Limb (tissue), 2 donors: ENCODE measurements at regions not wholly inside any gene's neighbourhood (a gene's known extent, or its start where the extent isn't known, plus 50 kb on each side); places are given as distances from the start of the nearest gene placed in this dataset.

Source experiments
- DNase-seq, 2 donors: peaks; one replicate each; pipeline ENCODE4 v3.0.0-alpha.2; 2016; ENCODE audit errors: extremely low spot score in 2 of 2

GRCh38 chr6:91435630-91436029, 848.8 kb upstream of the MAP3K7 start:
- no peak for DNase-seq

- no peak for DNase-seq
These were observed 847.7 kb upstream of the MAP3K7 start for GRCh38 chr6:91434576-91434975.

- peak in 1 of 2 donors; percentile 6 for DNase-seq
These were observed 847.0 kb upstream of the MAP3K7 start for GRCh38 chr6:91433660-91434534.

GRCh38 chr6:91428953-91429560, 842.2 kb upstream of the MAP3K7 start:
- DNase-seq, result no peak

GRCh38 chr6:91428296-91428695, 841.4 kb upstream of the MAP3K7 start:
- no peak for DNase-seq

- DNase-seq, result no peak
These were observed 833.4 kb upstream of the MAP3K7 start for GRCh38 chr6:91420243-91420642.

- DNase-seq, result no peak
These were observed 828.2 kb upstream of the MAP3K7 start for GRCh38 chr6:91415031-91415605.

- no peak for DNase-seq
These were observed 825.7 kb upstream of the MAP3K7 start for GRCh38 chr6:91412532-91412931.

- DNase-seq, result no peak
These were observed 820.8 kb upstream of the MAP3K7 start for GRCh38 chr6:91407706-91408105.

GRCh38 chr6:91392951-91393350, 806.1 kb upstream of the MAP3K7 start:
- no peak for DNase-seq

GRCh38 chr6:91387290-91388059, 800.6 kb upstream of the MAP3K7 start:
- DNase-seq, result no peak

GRCh38 chr6:91386204-91386603, 799.3 kb upstream of the MAP3K7 start:
- no peak for DNase-seq

- DNase-seq, result no peak
These were observed 796.3 kb upstream of the MAP3K7 start for GRCh38 chr6:91383207-91383606.

- DNase-seq, result peak in 1 of 2 donors; percentile 40
These were observed 789.8 kb upstream of the MAP3K7 start for GRCh38 chr6:91376686-91377085.

GRCh38 chr6:91366781-91367180, 779.9 kb upstream of the MAP3K7 start:
- no peak for DNase-seq

GRCh38 chr6:91358986-91359385, 772.1 kb upstream of the MAP3K7 start:
- DNase-seq, result no peak

GRCh38 chr6:91352878-91353277, 766.0 kb upstream of the MAP3K7 start:
- no peak for DNase-seq

GRCh38 chr6:91352321-91352720, 765.4 kb upstream of the MAP3K7 start:
- no peak for DNase-seq

GRCh38 chr6:91350146-91350908, 763.5 kb upstream of the MAP3K7 start:
- no peak for DNase-seq

- no peak for DNase-seq
These were observed 754.6 kb upstream of the MAP3K7 start for GRCh38 chr6:91341473-91341872.

GRCh38 chr6:91340896-91341395, 754.1 kb upstream of the MAP3K7 start:
- DNase-seq, result no peak
